Gastrocnemius medialis (tissue), 4 donors: ENCODE measurements at regions not wholly inside any gene's neighbourhood (a gene's known extent, or its start where the extent isn't known, plus 50 kb on each side); places are given as distances from the start of the nearest gene placed in this dataset.

ENCODE experiments used
- POLR2A ChIP-seq, 2 donors: fragments of 450-650 bp; IDR thresholded peaks; one replicate each; pipeline ENCODE4 v1.6.1; 2017; ENCODE audit warnings: antibody characterized with exemption in 2 of 2, mild to moderate bottlenecking in 2 of 2, moderate library complexity in 2 of 2
- TF ChIP-seq, protein P1 (sequence below), 5 experiments: fragments of 450-650 bp in 3 of 5; fragments of 200-600 bp in 2 of 5; sonication (generic) in 2 of 5; IDR thresholded peaks in 4 of 5; conservative IDR thresholded peaks in 1 of 5; 1 replicate in 4 of 5; 2 replicates in 1 of 5; pipeline ENCODE4 v1.5.1; 2016 to 2019; ENCODE audit warnings: antibody characterized with exemption in 5 of 5, mild to moderate bottlenecking in 3 of 5, moderate library complexity in 3 of 5

DNA sequence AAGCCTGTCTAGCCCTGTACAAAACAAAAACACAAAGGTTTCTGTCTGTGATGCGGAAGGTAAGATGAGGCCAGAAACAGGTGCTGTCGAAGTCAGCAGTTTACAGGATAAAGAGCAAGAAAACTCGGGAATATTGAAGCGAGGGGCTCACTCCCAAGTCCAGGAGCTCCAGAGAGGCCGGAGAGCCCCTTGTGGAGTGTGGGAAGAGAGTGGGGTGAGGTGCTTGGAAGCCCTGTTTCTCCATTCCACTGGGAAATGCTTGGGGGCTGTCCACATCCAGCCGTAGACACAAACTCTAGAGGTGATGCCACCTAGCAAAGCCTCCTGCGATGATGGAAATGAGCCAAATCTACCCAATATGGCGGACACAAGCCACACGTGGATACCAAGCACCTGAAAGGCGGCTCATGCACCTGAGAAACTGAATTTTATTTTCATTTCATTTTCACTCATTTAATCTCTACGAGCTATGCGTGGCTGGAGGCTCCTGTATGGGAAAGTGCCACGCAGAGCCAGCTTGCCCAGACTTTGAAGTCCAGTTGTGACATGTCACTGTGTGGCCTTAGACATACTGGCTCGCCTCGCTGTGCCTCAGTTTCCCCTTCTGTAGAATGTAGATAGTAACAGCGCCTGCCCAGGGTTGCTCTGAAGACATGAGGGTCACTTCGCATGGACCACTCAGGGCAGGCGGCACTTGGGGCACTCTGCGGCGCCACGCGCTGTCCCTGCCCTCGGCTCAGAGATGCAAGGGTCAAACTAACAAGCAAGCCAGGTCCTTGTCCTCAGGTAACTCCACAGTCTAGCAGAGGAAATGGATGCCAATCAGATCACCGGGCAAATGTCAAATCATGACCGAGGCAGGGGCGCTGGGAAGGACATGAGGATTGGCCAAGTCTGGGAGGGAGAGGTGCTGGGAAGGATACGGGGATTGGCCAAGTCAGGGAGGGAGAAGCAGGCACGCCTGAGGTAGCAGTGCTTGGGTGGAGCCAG is 684.7 kb downstream of the TBC1D22A start:
- TF ChIP-seq POLR2A (IDR thresholded peaks at IDR 0.05), result no peak
- TF ChIP-seq, protein P1, sequence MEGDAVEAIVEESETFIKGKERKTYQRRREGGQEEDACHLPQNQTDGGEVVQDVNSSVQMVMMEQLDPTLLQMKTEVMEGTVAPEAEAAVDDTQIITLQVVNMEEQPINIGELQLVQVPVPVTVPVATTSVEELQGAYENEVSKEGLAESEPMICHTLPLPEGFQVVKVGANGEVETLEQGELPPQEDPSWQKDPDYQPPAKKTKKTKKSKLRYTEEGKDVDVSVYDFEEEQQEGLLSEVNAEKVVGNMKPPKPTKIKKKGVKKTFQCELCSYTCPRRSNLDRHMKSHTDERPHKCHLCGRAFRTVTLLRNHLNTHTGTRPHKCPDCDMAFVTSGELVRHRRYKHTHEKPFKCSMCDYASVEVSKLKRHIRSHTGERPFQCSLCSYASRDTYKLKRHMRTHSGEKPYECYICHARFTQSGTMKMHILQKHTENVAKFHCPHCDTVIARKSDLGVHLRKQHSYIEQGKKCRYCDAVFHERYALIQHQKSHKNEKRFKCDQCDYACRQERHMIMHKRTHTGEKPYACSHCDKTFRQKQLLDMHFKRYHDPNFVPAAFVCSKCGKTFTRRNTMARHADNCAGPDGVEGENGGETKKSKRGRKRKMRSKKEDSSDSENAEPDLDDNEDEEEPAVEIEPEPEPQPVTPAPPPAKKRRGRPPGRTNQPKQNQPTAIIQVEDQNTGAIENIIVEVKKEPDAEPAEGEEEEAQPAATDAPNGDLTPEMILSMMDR (IDR thresholded peaks at IDR 0.05 in 4 of 5, conservative IDR thresholded peaks at IDR 0.05 in 1 of 5), result no peak
